ENCODE measurements at regions not wholly inside any gene's neighbourhood (a gene's known extent, or its start where the extent isn't known, plus 50 kb on each side); places are given as distances from the start of the nearest gene placed in this dataset.

DNA sequence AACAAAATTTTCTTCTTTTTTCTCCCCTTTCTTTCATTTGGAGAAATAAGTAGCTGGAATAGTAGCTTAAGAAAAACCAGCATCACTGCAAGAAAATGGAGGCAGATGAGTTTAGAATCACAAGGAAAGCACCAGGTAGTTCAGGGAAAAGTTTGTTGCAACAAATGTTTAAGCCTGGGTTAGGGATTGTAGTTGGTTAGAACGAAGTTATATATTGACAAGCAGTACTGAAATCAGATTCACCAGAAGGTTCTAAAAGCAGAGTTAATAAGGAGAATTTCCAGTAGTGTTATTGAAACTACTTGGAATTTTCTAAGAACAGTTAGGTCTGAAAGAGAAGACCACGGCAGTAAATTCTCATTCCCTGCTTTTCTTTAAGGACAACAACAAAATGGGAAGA lies 70.2 kb downstream of the BMP2 start:
- no peaks in the 10 kb centered on the region for H3K36me3 ChIP-seq (ENCODE audit: low read depth)
- 49 to 52% methylated on average over 2 of the region's 2 CpGs for WGBS, 2 experiments (ENCODE audit: low coverage in 1 of 2, low lambda C conversion rate in 2 of 2, missing lambda C conversion rate in 2 of 2)
- H2AFZ ChIP-seq: no peak overlapping the region
- no peak overlapping the region for H3K9ac ChIP-seq
- no peaks in the 10 kb centered on the region for H3K79me2 ChIP-seq (ENCODE audit: insufficient read depth)
- H3K9me2 ChIP-seq (ENCODE audit: insufficient read depth): no peaks in the 10 kb centered on the region
- H3K9me3 ChIP-seq (ENCODE audit: low read depth): no peaks in the 10 kb centered on the region
- H3K4me1 ChIP-seq (ENCODE audit: insufficient read depth): no peaks in the 10 kb centered on the region
- no peaks in the 10 kb centered on the region for H3F3A ChIP-seq (ENCODE audit: insufficient read depth)
- no peak for TF ChIP-seq EZH2 (IDR thresholded peaks at IDR 0.05; ENCODE audit: insufficient read depth, poor library complexity, severe bottlenecking)
- no peak for TF ChIP-seq EZH2phosphoT487 (IDR thresholded peaks at IDR 0.05; ENCODE audit: insufficient read depth, low read depth)
- DNase-seq: no peak
- H3K27ac ChIP-seq: no peak overlapping the region
- no peak overlapping the region for H3K4me2 ChIP-seq (ENCODE audit: unreplicated experiment)
- in situ Hi-C loops (cut with MboI): loop anchor here (25.0 kb wide), 1 partner anchor 1025 kb away; no protein-coding TSS in a partner anchor
- H3K27me3 ChIP-seq (replicated peaks; ENCODE audit: insufficient read depth): 0 out of 2 replicates have a peak, but pooled peaks cover 15% of the 10 kb centered on the region
- H4K20me1 ChIP-seq (ENCODE audit: insufficient read depth): no peaks in the 10 kb centered on the region
- H3K4me3 ChIP-seq: no peak overlapping the region

DNA sequence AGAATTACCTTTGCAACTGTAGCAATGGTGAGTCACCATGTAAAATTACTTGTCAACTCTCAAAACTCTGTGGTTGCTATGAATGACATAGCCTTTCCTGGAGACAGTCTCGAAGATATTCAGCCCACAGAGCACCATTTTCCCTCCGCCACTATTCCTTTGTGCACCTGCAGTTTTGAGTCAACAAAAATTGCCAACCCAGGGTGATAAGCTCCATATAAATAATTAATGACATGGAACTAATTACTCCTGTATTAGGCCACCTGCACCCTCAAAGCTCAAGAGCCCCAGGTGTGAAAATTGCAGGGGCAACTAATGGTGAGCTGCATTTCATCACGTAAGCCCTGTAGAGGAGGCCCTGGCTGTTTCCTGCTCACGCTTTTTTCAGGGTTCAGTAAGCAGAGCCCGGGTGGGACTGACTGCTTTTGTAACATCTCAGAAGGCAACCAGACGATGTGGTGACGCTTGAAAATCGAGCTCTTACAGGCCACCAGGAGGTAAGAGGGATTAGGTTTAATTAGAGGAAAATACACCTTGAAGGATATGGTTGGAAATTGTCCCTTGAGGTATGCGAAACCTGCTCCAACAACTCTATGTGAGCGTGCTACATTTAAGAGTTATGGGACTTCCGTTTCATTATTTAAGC lies 70.8 kb downstream of the BMP2 start:
- H3K27ac ChIP-seq: no peak overlapping the region
- no peaks in the 10 kb centered on the region for H4K20me1 ChIP-seq (ENCODE audit: insufficient read depth)
- H3K4me2 ChIP-seq (ENCODE audit: unreplicated experiment): no peak overlapping the region
- WGBS, 2 experiments (ENCODE audit: low coverage in 1 of 2, low lambda C conversion rate in 2 of 2, missing lambda C conversion rate in 2 of 2): 57 to 59% methylated on average over 11 of the region's 11 CpGs
- H3K79me2 ChIP-seq (ENCODE audit: insufficient read depth): no peaks in the 10 kb centered on the region
- no peaks in the 10 kb centered on the region for H3K9me2 ChIP-seq (ENCODE audit: insufficient read depth)
- no peaks in the 10 kb centered on the region for H3K36me3 ChIP-seq (ENCODE audit: low read depth)
- in situ Hi-C loops (cut with MboI): loop anchor here (25.0 kb wide), 1 partner anchor 1024 kb away; no protein-coding TSS in a partner anchor
- H3K9me3 ChIP-seq (ENCODE audit: low read depth): no peaks in the 10 kb centered on the region
- DNase-seq: no peak
- H3K4me1 ChIP-seq (ENCODE audit: insufficient read depth): no peaks in the 10 kb centered on the region
- H3K4me3 ChIP-seq: no peak overlapping the region
- H3F3A ChIP-seq (ENCODE audit: insufficient read depth): no peaks in the 10 kb centered on the region
- TF ChIP-seq EZH2phosphoT487 (IDR thresholded peaks at IDR 0.05; ENCODE audit: insufficient read depth, low read depth): no peak
- 0 out of 2 replicates have a peak, but pooled peaks cover 15% of the 10 kb centered on the region for H3K27me3 ChIP-seq (replicated peaks; ENCODE audit: insufficient read depth)
- H3K9ac ChIP-seq: no peak overlapping the region
- no peak overlapping the region for H2AFZ ChIP-seq

DNA sequence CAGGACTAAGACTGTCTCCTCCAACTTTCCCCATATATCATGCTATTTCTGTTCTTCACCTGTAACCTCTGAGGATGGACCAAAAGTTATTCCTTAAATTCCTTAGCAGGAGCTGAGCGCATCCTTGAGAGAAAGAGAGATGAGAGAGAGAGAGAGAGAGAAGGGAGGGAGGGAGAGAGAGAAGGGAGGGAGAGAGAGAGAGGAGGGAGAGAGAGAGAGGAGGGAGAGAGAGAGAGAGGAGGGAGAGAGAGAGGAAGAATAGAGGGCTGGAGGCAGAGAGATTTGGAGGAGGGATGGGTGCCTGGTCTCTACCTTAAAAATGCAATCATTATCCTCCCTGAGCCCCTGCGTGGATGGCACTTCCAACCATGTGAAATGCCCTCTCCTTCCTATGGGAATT lies 73.6 kb downstream of the BMP2 start:
- in situ Hi-C loops (cut with MboI): loop anchor here (25.0 kb wide), 1 partner anchor 1021 kb away; no protein-coding TSS in a partner anchor
- no peak for DNase-seq
- no peaks in the 10 kb centered on the region for H3K9me2 ChIP-seq (ENCODE audit: insufficient read depth)
- no peak overlapping the region for H3K27ac ChIP-seq
- no peak for TF ChIP-seq EZH2 (IDR thresholded peaks at IDR 0.05; ENCODE audit: insufficient read depth, poor library complexity, severe bottlenecking)
- no peak for TF ChIP-seq EZH2phosphoT487 (IDR thresholded peaks at IDR 0.05; ENCODE audit: insufficient read depth, low read depth)
- H3K36me3 ChIP-seq (ENCODE audit: low read depth): no peaks in the 10 kb centered on the region
- no peak overlapping the region for H2AFZ ChIP-seq
- no peak overlapping the region for H3K4me2 ChIP-seq (ENCODE audit: unreplicated experiment)
- H3K9me3 ChIP-seq (ENCODE audit: low read depth): no peaks in the 10 kb centered on the region
- H3F3A ChIP-seq (ENCODE audit: insufficient read depth): no peaks in the 10 kb centered on the region
- H3K79me2 ChIP-seq (ENCODE audit: insufficient read depth): no peaks in the 10 kb centered on the region
- 0 out of 2 replicates have a peak, but pooled peaks cover 15% of the 10 kb centered on the region for H3K27me3 ChIP-seq (replicated peaks; ENCODE audit: insufficient read depth)
- H4K20me1 ChIP-seq (ENCODE audit: insufficient read depth): no peaks in the 10 kb centered on the region
- no peak overlapping the region for H3K9ac ChIP-seq
- H3K4me3 ChIP-seq: no peak overlapping the region
- H3K4me1 ChIP-seq (ENCODE audit: insufficient read depth): no peaks in the 10 kb centered on the region
- 60% methylated on average over 2 of the region's 2 CpGs for WGBS, 2 experiments (ENCODE audit: low coverage in 1 of 2, low lambda C conversion rate in 2 of 2, missing lambda C conversion rate in 2 of 2)

DNA sequence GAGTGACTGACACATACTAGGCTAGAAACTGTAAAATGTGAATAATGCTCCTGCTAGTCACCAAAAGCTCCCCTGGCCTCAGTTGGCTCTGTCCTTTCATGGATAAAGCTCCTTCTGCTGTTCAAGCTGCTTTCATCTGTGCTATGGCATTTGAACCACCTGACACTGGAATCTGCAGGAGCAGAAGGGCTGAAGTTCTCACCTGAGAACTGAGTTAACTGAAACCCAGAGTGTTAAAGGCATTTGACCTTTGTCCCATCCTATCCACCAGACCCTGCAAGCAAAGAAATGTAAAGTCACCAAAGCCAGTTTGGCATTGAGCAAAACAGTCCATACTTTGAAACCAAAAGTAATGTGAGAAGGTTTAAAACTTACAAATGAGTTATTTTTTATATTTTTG lies 77.7 kb downstream of the BMP2 start:
- no peaks in the 10 kb centered on the region for H4K20me1 ChIP-seq (ENCODE audit: insufficient read depth)
- no peak overlapping the region for H3K4me3 ChIP-seq
- H3K36me3 ChIP-seq (ENCODE audit: low read depth): no peaks in the 10 kb centered on the region
- H3K9me2 ChIP-seq (ENCODE audit: insufficient read depth): no peaks in the 10 kb centered on the region
- no peaks in the 10 kb centered on the region for H3K9me3 ChIP-seq (ENCODE audit: low read depth)
- H3K27ac ChIP-seq: no peak overlapping the region
- DNase-seq: no peak
- no peak overlapping the region for H3K9ac ChIP-seq
- no peak overlapping the region for H2AFZ ChIP-seq
- no peak overlapping the region for H3K4me2 ChIP-seq (ENCODE audit: unreplicated experiment)
- in situ Hi-C loops (cut with MboI): loop anchor here (25.0 kb wide), 1 partner anchor 1017 kb away; no protein-coding TSS in a partner anchor
- no peaks in the 10 kb centered on the region for H3F3A ChIP-seq (ENCODE audit: insufficient read depth)
- H3K27me3 ChIP-seq (replicated peaks; ENCODE audit: insufficient read depth): 0 out of 2 replicates have a peak, but pooled peaks cover 15% of the 10 kb centered on the region
- no peaks in the 10 kb centered on the region for H3K79me2 ChIP-seq (ENCODE audit: insufficient read depth)
- TF ChIP-seq EZH2 (IDR thresholded peaks at IDR 0.05; ENCODE audit: insufficient read depth, poor library complexity, severe bottlenecking) (no peak), EZH2phosphoT487 (IDR thresholded peaks at IDR 0.05; ENCODE audit: insufficient read depth, low read depth) (no peak)
- H3K4me1 ChIP-seq (ENCODE audit: insufficient read depth): no peaks in the 10 kb centered on the region

Data from GM23248 (cell line).